IMR-90 (cell line): ENCODE measurements at regions not wholly inside any gene's neighbourhood (a gene's known extent, or its start where the extent isn't known, plus 50 kb on each side); places are given as distances from the start of the nearest gene placed in this dataset.

Experiments
- ATAC-seq: fragments of 200-7000 bp; cut with Tn5 transposase; 2 replicates; pipeline ENCODE4 v1.9.1; 2020; ENCODE audit warnings: low read depth, mild to moderate bottlenecking, moderate library complexity
- BruUV-seq: library from RNA; stranded (reverse); fragments of 400-500 nt; replicated peaks from 2 replicates; lab custom pipeline; 2021; lab: Mats Ljungman, UMichigan
- CTCF ChIA-PET: fragments of 300-600 bp; formaldehyde crosslinking; extraction: SDS; loops from one replicate; lab custom pipeline; 2021; ENCODE audit warnings: antibody characterized with exemption; lab: Yijun Ruan, JAX
- POLR2A ChIA-PET: fragments of 300-600 bp; sonication (Branson Sonifier 250); formaldehyde crosslinking; loops from one replicate; lab custom pipeline; 2022; ENCODE audit warnings: antibody characterized with exemption; ENCODE audit not compliant: unreplicated experiment; lab: Charles Lee
- DNase-seq: peaks from one replicate; pipeline ENCODE4 v3.0.0; 2013
- H2AFZ ChIP-seq: replicated peaks from 2 replicates; pipeline ENCODE3; 2013; ENCODE audit warnings: low read length, mild to moderate bottlenecking; ENCODE audit not compliant: poor library complexity
- H2AK5ac ChIP-seq: 2 replicates; pipeline ENCODE4 v1.6.1; 2013; ENCODE audit warnings: low read depth, low read length, inconsistent platforms
- H2AK9ac ChIP-seq: replicated peaks from 2 replicates; pipeline ENCODE3; 2013; ENCODE audit warnings: mild to moderate bottlenecking, low read depth, low read length, moderate library complexity; ENCODE audit not compliant: poor library complexity
- H2BK120ac ChIP-seq: 2 replicates; pipeline ENCODE4 v1.6.1; 2013; ENCODE audit warnings: low read depth, low read length, inconsistent platforms
- H2BK15ac ChIP-seq: 3 replicates; pipeline ENCODE4 v1.6.1; 2013; ENCODE audit warnings: low read depth, low read length, inconsistent platforms
- H2BK20ac ChIP-seq: 2 replicates; pipeline ENCODE4 v1.6.1; 2013; ENCODE audit warnings: low read depth, mild to moderate bottlenecking, inconsistent platforms, low read length, moderate library complexity
- H2BK5ac ChIP-seq: 2 replicates; pipeline ENCODE4 v1.6.1; 2013; ENCODE audit warnings: mild to moderate bottlenecking, low read depth, low read length, inconsistent platforms; ENCODE audit not compliant: poor library complexity, severe bottlenecking
- H3K14ac ChIP-seq: replicated peaks from 2 replicates; pipeline ENCODE4 v1.6.1; 2013; ENCODE audit warnings: low read depth, low read length, inconsistent platforms
- H3K18ac ChIP-seq: 2 replicates; pipeline ENCODE4 v1.6.1; 2013; ENCODE audit warnings: low read depth, low read length, control low read depth
- H3K23ac ChIP-seq: 2 replicates; pipeline ENCODE4 v1.6.1; 2013; ENCODE audit warnings: low read depth, low read length, inconsistent platforms
- H3K27ac ChIP-seq: 2 replicates; pipeline ENCODE4 v1.5.1; 2013; ENCODE audit warnings: mild to moderate bottlenecking, control low read depth, low read length; ENCODE audit not compliant: insufficient read depth
- H3K27me3 ChIP-seq: 2 replicates; pipeline ENCODE4 v1.6.1; 2013; ENCODE audit warnings: low read length; ENCODE audit not compliant: control insufficient read depth, insufficient read depth
- H3K36me3 ChIP-seq: 2 replicates; pipeline ENCODE4 v1.6.1; 2013; ENCODE audit warnings: low read length, mixed read lengths; ENCODE audit not compliant: control insufficient read depth, insufficient read depth
- H3K4ac ChIP-seq: 2 replicates; pipeline ENCODE4 v1.6.1; 2013; ENCODE audit warnings: low read depth, low read length, inconsistent platforms
- H3K4me1 ChIP-seq: 2 replicates; pipeline ENCODE4 v1.6.1; 2013; ENCODE audit warnings: low read length, mixed read lengths; ENCODE audit not compliant: control insufficient read depth, insufficient read depth
- H3K4me2 ChIP-seq: 2 replicates; pipeline ENCODE4 v1.6.1; 2013; ENCODE audit warnings: low read depth, mild to moderate bottlenecking, control low read depth, low read length, moderate library complexity
- H3K4me3 ChIP-seq: 2 replicates; pipeline ENCODE4 v1.5.1; 2013; ENCODE audit warnings: low read depth, mild to moderate bottlenecking, control low read depth, low read length, moderate library complexity; ENCODE audit not compliant: insufficient read depth
- H3K56ac ChIP-seq: 2 replicates; pipeline ENCODE4 v1.6.1; 2013; ENCODE audit warnings: low read length, inconsistent platforms; ENCODE audit not compliant: insufficient read depth; ENCODE audit errors: extremely low read depth
- H3K79me1 ChIP-seq, 2 experiments: 2 replicates each; pipeline ENCODE4 v1.6.1; 2013; ENCODE audit warnings: low read length in 2 of 2, inconsistent platforms in 1 of 2, low read depth in 1 of 2
- H3K9ac ChIP-seq: 2 replicates; pipeline ENCODE4 v1.6.1; 2013; ENCODE audit warnings: low read depth, low read length, control low read depth
- H3K9me1 ChIP-seq: 2 replicates; pipeline ENCODE4 v1.6.1; 2013; ENCODE audit warnings: low read length, inconsistent platforms; ENCODE audit not compliant: insufficient read depth
- H3K9me3 ChIP-seq: 2 replicates; pipeline ENCODE4 v1.6.1; 2013; ENCODE audit warnings: low read length; ENCODE audit not compliant: control insufficient read depth, insufficient read depth
- H4K20me1 ChIP-seq: 2 replicates; pipeline ENCODE4 v1.6.1; 2013; ENCODE audit warnings: low read length, inconsistent platforms; ENCODE audit not compliant: insufficient read depth
- H4K5ac ChIP-seq: 2 replicates; pipeline ENCODE4 v1.6.1; 2013; ENCODE audit warnings: mild to moderate bottlenecking, low read depth, low read length, control low read depth
- H4K8ac ChIP-seq, 2 experiments: 2 replicates each; pipeline ENCODE4 v1.6.1; 2013; ENCODE audit warnings: low read depth in 2 of 2, low read length in 2 of 2, control low read depth in 1 of 2, inconsistent platforms in 1 of 2
- H4K91ac ChIP-seq: 2 replicates; pipeline ENCODE4 v1.6.1; 2013; ENCODE audit warnings: low read depth, low read length, inconsistent platforms; ENCODE audit not compliant: insufficient read depth
- CEBPB ChIP-seq: IDR thresholded peaks from 2 replicates; pipeline ENCODE4 v1.6.1; 2012; ENCODE audit warnings: low read depth, low read length, improper control_type of control experiment
- ELK1 ChIP-seq: fragments of 150-350 bp; IDR thresholded peaks from 2 replicates; pipeline ENCODE4 v1.6.1; 2016; ENCODE audit warnings: low read depth, mild to moderate bottlenecking, low read length, moderate library complexity, borderline replicate concordance
- WGBS, 2 experiments: methylation state at CpG; one replicate each; pipeline versions ENCODE4 v1.1.5 to v1.1.7; 2013; ENCODE audit warnings: missing lambda C conversion rate in 2 of 2; ENCODE audit not compliant: insufficient read length in 1 of 2; ENCODE audit errors: extremely low coverage in 2 of 2; 5-methylcytosine and 5-hydroxymethylcytosine counted together
- dilution Hi-C: fragments of 300-500 bp; cut with HindIII; formaldehyde crosslinking; loops from one replicate; pipeline ENCODE4 v1.14.3; 2018; ENCODE audit warnings: low sequenced_read_pairs; ENCODE audit not compliant: unreplicated experiment
- in situ Hi-C: fragments of 300-500 bp; cut with MboI; formaldehyde crosslinking; loops from 3 replicates; pipeline ENCODE4 v1.14.3; 2019; ENCODE audit warnings: low sequenced_read_pairs, inconsistent platforms, mixed read lengths
- intact Hi-C: fragments of 100-400 bp; cut with micrococcal nuclease; formaldehyde crosslinking; loops from 2 replicates; pipeline ENCODE4 v1.10.0; 2022

GRCh38 chr12:47023953-47024352 is 55.5 kb upstream of the PCED1B start:
- POLR2A ChIA-PET = no interaction called here
- BruUV-seq = no TSS peak
- Histone ChIP-seq H3K36me3 (no peaks in the 10 kb centered on the region), H2BK15ac (peak overlapping the region; percentile 90; the same call in 1 of the 3 replicates), H3K4me1 (peaks cover 5% of the 10 kb centered on the region; the same call in 1 of the 2 replicates), H4K5ac (no peak overlapping the region), H3K27me3 (no peaks in the 10 kb centered on the region), H2AK5ac (peak overlapping the region; percentile 68; the same call in 1 of the 2 replicates), H3K4me3 (no peak overlapping the region), H2AK9ac (no peak overlapping the region), H3K27ac (no peak overlapping the region), H3K9me3 (no peaks in the 10 kb centered on the region), H3K14ac (peak overlapping the region; percentile 13; the same call in 1 of the 2 replicates), H3K9ac (no peak overlapping the region), H4K20me1 (no peaks in the 10 kb centered on the region), H3K18ac (no peak overlapping the region), H2BK120ac (peak overlapping the region; percentile 86), H2BK5ac (no peak overlapping the region), H3K56ac (no peak overlapping the region), H4K91ac (0 out of 2 replicates have a peak overlapping the region, but pooled peaks have one; percentile 15), H3K79me1 (peaks cover 0 to 5% of the 10 kb centered on the region in 2 experiments; a peak in 2 of 4 replicates), H3K9me1 (peaks cover 4% of the 10 kb centered on the region; the same call in 1 of the 2 replicates), H4K8ac (no peak overlapping the region), H3K23ac (no peak overlapping the region), H3K4ac (peak overlapping the region; percentile 87; the same call in 1 of the 2 replicates), H3K4me2 (no peak overlapping the region), H2BK20ac (peak overlapping the region; percentile 56), H2AFZ (no peak overlapping the region)
- TF ChIP-seq ELK1 (no peak), CEBPB (0 out of 2 replicates have a peak, but pooled peaks have one; percentile 45)
- dilution Hi-C loops (no loop called here), intact Hi-C loops (loop anchor here (5.0 kb wide), 4 partner anchors 92 to 652 kb away; partner anchors contain the start of gene SLC38A2), in situ Hi-C loops (loop anchor here (5.0 kb wide), 1 partner anchor 347 kb away; no protein-coding TSS in a partner anchor)
- CTCF ChIA-PET = interaction anchor here (1.0 to 1.1 kb wide), 2 partner anchors 8 to 10 kb away, joined by 3 to 4 read pairs; no protein-coding TSS in a partner anchor
- ATAC-seq = no peak
- no peak for DNase-seq
- no CpG with 5 or more reads among the region's 6 CpGs for WGBS, 2 experiments
